ENCODE measurements at regions not wholly inside any gene's neighbourhood (a gene's known extent, or its start where the extent isn't known, plus 50 kb on each side); places are given as distances from the start of the nearest gene placed in this dataset.

DNA sequence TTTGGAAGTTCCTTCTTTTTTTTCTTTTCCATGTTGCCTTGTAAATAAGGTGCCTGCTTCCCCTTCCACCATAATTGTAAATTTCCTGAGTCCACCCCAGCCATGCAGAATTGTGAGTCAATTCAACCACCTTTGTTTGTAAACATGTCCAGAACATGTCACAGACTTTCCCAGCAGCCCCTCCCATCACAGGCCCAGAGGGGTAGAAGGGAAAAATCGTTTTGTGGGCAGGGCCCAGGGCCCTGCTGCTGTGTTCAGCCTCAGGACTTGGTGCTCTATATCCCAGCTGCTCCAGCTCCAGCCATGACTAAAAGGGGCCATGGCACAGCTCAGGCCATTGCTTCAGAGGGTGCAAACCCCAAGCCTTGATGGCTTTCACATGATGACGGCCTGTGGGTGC, 384.6 kb upstream of the NCAM2 start:
- no peak for DNase-seq

DNA sequence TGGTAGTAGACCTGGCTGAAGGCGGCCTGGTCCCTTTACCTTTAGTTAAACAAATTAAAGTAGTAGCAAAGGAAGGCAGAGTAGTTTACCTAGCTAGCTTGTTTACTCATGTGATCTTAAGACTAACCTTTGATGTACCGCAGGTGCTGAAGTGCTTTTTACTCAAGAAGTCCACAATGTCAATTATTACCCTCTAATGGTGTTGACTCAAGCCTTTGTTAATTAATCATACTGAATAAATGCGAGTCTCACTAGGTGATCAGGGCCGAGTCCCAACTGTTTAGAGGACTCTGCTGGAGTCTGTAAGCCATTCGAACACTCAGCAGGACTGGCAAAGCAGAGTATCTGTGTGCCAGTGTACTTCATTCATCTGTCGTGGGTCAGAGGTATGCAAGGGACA, 381.1 kb upstream of the NCAM2 start:
- no peak for DNase-seq

DNA sequence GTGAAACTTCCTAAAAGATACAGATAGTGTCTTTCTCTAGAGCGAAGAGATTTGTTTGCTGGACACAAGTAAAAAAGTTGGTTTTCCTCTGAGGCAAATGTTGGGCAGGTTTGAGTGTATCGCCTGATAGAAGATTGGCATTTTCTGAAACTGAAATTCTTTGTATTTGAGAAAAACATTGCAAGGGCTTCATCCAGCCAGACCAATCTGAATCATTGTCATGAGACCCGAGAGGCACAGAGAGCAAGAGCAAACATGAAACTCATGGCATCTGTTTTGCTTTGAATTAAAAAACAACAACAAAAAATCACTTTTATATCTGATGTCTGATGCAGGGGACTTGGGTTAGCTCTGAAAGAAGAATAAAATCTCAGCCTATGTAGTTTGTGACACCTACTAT, 379.3 kb upstream of the NCAM2 start:
- DNase-seq = no peak

DNA sequence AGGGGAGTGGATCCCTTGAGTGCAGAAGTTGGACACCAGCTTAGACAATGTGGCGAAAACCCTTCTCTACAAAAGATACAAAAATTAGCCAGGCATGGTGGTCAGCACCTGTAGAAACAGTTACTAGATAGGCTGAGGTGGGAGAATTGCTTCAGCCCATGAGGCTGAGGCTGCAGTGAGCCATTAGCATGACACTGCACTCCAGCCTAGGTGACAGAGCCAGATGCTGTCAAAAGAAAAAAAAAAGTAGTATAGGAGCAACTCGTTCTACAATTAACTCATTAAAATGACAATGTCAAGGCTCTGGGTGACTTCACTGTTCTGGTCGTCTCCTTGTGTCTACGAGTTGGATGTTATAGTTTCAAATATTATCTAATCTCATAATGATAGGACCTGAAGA, 370.6 kb upstream of the NCAM2 start:
- no peak for DNase-seq

DNA sequence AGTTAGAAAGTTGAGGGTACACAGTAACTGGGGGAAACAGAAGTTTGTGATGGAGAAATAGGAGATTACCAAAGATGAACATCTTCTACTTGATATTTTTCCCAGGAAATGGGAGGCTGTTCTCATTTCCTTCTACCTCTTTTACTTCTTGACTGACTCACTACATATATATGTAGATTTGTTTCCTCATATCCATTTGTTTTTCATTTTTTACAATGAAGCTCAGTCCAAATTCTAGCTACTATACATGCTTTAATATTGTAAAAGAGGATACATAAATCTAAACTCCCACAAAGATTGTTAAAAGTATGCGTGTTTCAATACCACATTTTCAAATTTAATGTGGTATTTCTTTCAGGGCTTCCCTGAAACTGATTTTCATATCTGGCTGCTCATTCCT, 366.6 kb upstream of the NCAM2 start:
- DNase-seq = no peak

DNA sequence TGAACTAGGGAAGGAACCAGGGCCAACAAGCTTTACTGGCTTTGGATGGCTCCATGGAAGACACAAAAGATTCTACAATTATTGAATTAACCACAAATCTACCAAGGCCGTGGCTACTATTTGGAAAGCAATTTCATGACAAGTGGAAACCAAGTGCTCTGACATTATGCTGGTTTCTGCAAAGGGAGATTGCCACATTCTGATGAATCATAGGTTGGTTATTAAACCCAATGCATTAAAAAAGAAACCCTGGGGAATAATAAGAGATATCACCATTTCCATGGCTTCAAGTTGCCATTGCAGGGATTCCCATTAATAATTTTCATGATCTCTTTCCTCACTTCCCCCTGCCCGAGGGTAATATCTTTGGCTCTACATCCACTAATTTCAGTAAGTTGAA, 359.2 kb upstream of the NCAM2 start:
- no peak for DNase-seq

DNA sequence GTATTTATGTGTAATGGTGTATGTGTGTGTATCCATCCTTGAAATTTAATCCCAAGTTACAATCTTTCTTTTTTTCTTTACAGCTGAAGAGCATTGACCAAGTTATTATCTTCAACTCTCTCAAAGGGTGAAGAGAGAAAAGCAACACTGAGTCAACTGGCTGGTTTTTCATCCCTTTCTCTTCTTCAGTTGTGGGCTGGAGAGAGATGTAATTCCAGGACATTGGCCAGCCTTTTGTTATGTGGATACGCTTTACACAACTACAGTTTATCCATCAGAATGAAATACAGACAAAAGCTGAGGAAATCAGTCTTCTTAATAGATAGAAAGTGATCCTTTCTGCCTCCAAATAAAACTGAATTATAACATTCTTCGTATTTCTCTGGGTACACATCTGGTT, 357.0 kb upstream of the NCAM2 start:
- DNase-seq = no peak

DNA sequence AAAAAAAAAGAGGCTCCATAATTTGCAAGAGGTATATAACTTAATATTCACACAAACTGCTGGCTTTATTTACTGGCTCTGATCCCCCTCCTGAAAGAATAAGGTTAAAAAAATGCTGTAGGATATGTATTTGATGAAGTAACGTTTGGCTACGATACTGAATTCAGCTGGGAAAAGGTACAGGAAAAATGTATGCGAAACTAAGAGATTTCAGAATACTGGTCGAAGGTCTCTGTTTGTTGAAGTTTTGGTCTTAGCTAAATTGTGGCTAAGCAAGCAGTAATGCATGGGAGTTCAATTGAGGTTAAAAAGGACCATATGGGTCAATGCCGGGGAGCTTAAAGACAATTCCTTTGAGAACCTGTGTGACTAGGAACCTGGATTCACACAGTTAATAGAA, 355.5 kb upstream of the NCAM2 start:
- no peak for DNase-seq

DNA sequence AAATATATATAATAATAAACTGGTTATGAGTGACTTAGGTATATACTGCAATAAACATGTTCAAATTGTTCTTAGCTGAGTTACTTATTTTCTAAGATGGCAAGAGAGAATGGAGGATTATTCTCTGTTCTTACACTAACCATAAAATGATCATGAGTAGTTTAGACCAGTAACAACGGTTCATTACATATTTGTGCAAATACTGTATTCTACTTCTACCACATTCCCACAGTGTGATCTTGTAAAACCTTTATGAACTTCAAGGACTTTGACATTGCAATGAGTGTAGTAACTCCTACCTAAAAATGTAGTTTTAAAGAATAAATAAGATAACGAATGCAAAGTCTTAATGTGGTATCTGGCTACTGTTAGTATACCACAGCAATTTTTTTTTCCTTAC, 353.7 kb upstream of the NCAM2 start:
- DNase-seq = no peak

DNA sequence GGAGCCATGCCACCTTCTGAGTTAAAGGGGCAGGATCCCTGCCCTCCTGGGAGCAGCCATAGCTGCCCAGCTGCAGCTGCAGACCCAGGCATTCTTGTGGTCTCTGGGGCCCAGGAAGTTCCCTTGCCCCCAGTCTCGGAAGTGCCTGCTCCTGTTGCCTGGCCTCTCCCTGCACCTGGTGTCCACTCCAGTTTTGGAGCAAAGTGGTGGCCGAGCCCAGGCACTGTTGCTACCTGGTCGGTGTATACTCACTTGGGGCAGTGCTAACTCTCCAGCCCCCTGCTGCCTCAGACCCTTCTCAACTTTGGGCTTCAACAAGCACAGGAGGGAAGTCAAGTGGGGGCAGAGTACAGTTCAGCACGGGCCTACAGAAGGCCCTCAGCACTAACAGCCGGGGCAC, 352.9 kb upstream of the NCAM2 start:
- DNase-seq = no peak

DNA sequence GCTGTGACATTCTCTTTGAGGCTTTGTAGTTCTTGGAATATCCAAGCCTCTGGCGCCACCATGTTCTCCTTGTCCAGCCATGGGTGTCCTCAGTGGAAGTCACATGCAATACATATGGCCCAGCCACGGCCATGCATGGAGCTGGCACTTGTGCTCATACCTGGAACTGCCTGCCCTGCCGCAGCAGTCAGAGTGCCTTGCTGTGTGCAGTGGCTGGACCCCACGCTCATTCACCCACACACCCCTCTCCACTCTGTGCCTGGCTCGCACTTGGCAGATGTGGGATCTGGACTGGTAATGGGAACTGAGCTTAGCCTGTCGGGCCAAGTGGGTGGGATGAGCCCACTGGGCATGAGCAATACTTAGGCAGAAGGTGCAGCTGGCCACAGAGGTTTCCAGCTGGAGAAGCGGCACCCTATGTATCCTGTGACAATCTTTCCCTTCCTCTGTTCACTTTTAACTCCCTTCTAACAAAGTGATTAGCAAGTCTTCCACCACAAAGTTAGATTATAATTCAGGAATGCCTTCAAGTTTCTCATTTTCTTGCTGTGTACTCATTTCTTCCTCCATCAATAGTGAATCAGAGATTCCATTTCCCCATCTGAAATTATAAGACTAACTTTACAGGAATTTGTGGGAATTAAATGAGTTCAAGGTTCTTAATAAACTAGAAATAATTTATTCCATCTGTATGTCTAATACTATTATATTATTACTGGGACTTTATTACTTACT, 351.6 kb upstream of the NCAM2 start:
- DNase-seq = no peak

DNA sequence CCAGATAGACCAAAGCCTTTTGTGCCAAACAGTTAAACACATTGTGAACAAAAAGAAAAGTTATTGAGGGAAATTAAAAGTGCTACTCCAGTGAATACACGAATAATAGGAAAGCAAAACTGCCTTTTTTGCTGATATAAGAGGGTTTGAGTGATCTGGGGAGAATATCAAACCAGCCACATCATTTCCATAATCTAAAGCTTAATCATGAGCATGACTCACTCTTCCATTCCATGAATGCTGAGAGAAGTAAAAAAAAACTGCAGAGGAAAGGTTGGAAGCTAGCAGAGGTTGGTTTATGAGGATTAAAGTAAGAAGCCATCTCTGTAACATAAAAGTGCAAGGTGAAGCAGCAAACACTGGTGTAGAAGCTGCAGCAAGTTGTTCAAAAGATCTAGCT, 350.6 kb upstream of the NCAM2 start:
- DNase-seq = no peak

DNA sequence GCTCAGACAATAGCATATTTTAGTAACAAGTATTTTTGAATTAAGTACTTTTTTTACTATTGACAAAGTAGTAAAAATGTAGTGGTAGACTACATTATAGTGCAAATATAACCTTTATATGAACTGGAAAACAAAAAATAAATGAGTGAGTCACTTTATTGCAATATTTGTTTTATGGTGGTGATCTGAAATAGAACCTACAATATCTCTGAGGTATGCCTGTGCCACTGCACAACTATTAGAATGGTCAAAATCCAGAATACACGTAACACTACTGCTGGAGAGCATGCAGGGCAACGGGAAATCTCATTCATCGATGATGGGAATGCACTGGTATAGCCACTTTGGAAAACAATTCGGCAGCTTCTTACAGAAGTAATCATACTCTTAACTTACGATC, 349.0 kb upstream of the NCAM2 start:
- DNase-seq = no peak

DNA sequence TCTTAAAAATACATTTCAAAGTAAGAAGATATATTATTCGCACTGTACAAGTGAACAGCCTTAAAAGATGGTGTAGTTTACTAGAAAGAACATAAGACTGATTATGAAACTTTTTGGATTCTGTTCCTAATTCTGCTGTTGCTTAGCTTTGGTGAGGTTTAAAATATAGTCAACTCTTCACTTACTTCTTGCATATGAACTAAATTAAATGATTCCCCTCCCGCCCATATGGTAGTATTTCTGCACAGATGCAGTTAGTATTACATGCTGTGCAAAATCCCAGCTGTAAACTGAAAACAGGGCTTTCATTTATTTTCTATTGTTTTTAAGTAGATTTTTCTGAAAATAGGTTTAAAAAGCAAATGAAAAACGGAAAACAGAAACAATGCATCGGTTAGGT, 345.4 kb upstream of the NCAM2 start:
- DNase-seq = no peak

DNA sequence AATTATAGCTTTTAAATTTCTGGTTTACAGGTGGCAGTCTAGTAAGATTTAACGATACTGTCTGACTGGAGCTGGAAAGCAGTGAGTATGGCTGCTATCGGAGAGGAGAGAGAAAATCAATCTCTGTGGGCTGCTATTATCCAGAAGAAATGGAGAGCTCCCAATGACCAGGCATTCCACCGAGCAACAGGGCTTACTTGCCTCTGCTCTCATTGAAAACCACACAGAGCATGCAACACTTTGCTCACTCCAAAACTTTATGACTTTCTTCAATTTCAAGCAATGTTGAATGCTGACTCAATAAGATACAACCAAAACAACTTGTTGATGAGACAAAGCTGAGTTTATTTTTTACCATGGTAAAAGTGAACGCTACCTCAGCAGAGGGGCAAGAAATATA, 337.0 kb upstream of the NCAM2 start:
- DNase-seq = no peak

DNA sequence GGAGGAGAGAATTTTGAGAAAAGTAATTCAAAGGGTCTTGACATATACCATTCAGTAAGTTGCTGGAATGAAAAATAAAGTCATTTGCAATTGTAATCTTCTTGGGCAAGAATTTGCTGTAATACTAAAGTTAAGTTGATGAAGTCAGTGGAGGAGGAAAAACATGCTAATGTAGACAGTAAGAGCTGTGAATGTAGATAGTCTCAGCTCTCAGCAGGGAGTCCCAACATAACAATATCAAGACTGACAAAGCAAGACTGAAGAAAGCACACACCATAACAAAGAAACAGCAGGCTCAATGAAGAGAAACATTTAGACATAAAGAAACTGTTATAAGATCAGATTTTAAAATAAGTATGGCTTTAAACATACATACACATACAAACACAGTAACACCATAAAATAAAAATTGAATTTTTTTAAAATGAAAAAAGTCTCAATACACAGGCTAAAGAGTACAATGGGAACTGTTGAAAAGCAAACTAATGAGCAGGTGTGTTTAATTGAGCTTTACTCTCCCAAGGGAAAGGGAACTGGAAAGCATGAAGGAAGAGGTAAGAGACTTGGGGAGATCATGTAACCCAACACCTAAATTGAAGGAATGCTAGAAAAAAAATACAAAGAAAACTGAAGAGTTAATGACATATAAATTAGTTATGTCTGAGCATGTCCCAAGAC, 336.3 kb upstream of the NCAM2 start:
- DNase-seq = no peak

DNA sequence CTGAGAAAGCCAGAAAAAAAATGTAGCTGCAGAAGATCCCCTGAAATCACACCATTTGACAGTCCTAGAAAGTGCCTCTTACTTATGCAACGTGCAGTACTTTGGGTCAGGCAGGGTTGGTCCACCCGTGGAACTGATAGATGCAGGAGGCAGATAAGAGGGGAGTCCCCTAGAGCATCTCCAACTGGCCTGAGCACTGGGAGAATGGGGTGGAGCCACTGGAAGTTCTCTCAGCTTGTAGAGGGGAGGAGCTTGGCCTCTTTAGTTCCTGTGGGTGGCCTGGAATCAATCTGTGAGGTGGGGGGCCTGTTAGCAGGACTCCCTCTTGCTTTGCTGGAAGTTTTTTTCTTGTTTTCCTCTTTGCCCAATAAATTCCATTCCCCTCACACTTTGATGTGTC, 335.7 kb upstream of the NCAM2 start:
- no peak for DNase-seq

DNA sequence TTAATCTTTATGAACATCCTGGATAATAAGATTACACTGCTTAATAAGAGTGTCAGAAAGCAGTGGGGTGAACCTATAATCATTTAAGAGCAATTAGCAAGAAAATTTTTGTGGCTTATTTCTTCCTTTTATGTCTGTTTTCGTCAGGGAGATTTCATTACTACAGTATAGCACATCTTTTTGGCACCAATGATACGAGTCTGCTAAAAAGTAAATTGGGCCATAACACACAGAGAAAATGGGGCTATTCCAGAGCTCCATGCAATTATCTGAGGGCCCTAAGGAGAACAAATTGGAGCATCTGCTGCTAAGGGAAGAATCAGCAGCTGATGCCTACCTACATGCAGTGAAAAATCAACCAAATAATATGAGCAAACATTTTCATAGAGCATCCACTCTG, 330.3 kb upstream of the NCAM2 start:
- no peak for DNase-seq

DNA sequence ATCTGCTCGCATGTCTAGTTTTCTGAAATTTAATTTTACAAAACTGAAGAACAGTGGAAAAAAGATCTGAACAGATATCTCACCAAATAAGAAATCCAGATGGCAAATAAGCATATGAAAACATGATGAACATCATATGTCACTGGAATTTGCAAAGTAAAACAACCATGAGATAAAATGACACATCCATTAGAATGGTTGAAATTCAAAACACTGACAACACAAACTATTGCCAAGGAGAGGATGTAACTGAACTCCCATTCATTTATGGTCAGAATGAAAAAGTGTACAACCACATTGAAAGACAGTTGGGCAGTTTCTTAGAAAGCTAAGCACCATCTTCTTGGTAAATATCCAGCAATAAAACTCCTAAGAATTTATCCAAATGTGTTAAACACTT, 312.7 kb upstream of the NCAM2 start:
- no peak for DNase-seq

DNA sequence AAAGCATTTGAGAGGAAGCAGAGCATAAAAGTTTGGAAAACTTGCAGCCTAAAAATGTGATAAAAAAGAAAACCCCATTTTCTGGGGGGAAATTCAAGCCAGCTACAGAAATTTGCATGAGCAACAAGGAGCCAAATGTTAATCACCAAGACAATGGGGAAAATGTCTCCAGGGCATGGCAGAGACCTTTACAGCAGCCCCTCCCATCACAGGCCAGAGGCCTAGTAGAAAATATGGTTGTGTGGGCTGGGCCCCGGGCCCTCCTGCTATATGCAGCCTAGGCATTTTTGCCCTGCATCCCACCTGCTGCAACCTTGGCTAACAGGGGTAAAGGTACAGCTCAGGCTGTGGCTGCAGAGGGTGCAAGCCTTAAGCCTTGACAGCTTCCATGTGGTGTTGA, 299.6 kb upstream of the NCAM2 start:
- DNase-seq = no peak

DNA sequence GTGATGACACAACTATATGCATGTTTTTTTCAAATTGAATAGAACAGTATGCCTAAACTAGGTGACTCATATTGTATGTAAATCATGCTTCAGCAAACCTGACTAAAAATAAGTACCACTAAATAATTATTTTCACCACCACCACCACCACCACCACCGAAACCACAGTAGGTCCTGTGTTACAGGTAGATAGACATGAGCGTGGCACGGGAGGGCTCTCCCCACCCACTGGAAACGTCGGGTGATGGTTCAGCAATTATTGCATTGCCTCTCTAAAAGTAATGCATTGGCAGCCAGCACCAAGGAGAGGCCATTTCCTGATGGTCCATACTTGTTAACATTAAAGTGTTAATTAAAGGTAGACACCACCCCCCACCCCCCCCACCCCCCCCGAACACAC, 297.0 kb upstream of the NCAM2 start:
- no peak for DNase-seq

DNA sequence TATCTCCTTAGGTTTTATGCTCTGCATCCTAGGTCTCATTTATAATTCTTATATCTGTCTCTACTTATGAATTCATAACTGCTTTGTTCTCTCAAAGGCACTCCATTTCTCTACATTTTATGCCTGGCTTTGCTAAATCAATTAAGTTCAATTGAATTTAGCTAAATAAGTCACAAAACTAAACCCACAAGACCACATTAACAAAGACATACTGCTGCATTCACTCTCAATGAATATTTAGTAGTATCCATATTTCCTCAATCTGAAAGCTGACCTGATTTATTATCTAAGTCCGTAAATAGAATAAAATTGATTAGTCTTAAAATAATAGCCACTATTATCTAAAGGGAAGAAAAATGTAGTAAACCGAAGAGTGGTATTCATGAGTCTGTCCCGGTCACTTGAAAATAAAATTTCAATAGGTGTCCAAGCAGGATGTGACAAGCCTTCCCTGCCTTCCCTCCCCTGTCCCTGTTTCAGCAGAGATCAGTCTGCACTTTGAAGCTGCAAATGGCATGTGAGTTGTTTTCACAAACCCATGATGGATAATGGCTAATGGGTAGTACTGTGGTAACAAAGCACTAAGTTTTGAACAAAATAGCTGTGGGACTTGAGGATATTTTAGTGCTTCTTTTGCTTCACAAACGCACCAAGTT, 295.0 kb upstream of the NCAM2 start:
- DNase-seq = no peak

DNA sequence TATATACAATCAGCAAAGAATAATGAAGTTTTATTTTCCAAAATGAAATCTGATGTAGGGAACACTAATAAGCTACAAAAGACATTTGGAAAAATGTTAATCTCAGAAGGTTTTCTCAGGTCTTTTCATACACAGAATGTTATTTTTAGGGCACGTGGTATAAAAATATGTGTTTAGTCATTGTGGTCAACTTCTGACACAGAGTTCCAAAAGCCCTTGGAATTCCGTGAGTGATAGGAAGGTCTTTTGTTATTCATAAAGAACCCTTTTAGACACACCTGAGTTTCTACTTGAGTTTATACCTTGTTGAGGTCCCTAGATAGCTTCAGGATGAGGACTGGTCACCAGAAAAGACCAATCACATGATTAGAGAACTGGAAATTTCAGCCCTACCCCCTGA, 277.6 kb upstream of the NCAM2 start:
- DNase-seq = no peak

DNA sequence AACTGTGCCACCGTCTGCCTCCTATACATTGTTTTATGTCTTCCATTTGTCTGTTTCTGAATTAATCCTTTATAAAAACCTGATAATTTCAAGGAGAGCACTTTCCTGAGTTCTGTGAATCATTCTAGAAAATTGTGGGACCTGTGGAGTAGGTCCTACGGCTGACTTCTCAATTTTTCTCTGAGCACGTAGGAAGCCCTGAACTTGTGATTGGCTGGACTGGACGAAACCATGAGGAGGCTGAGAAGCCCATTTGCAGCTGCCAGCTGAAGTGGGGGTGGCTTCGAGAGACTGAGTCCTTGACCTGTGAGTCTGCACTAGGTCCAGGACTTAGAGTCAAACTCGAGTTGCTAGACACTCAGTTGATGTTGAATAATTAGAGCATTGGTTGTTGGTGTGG, 277.1 kb upstream of the NCAM2 start:
- no peak for DNase-seq

DNA sequence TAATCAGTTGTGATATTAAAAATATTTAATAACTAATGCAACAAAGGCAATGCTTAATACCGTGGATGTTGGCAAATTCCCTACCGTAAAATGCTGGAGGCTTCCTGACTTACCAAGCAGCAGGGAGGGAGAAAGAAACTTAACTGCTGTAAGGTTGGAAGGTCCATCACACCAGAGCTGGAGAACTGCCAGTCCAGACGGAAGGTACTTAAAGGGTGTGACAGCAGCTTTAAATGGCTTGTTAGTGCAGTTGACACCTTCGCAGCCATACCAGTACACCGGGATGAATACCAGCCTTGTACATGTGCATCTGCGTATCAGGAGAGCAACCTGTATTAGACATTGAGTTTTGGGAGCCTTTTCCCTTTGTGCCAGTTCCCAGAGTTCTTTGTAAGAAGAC, 269.5 kb upstream of the NCAM2 start:
- no peak for DNase-seq
